Esophagus squamous epithelium (tissue), 4 donors: ENCODE measurements at regions not wholly inside any gene's neighbourhood (a gene's known extent, or its start where the extent isn't known, plus 50 kb on each side); places are given as distances from the start of the nearest gene placed in this dataset.

ENCODE experiments used
- POLR2A ChIP-seq, 4 donors: fragments of 450-650 bp; IDR thresholded peaks; one replicate each; pipeline ENCODE4 v1.6.1; 2017; ENCODE audit warnings: antibody characterized with exemption in 4 of 4, mild to moderate bottlenecking in 4 of 4, moderate library complexity in 3 of 4
- TF ChIP-seq, protein P1 (sequence below), 6 experiments: fragments of 450-650 bp in 4 of 6; fragments of 200-600 bp in 2 of 6; sonication (generic) in 2 of 6; IDR thresholded peaks; one replicate each; pipeline ENCODE4 v1.5.1; 2016 to 2019; ENCODE audit warnings: antibody characterized with exemption in 6 of 6, mild to moderate bottlenecking in 4 of 6, moderate library complexity in 4 of 6

DNA sequence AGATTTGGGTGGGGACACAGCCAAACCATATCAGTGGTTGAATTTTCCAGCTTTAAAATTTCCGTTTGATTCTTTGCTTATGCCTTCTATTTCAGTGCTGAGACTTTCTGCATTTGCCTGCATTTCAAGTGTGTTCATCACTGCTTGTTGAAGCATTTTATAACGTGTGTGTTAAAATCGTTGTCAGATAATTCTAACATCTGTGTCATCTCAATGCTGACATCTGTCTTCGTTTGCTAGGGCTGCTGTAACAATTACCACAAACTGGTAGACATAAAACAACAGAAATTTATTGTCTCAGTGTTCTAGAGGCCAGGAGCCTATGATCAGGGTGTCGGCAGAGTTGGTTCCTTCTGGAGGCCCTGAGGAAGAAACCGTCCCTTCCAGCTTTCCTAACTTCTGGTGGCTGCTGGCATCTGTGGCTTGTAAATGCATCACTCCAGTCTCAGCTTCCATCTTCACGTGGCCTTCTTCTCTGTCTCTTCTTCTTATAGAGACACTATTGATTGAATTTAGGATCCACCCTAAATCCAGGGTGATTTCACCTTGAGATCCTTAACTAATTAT, 71.1 kb upstream of the SDK1 start:
- TF ChIP-seq, protein P1, sequence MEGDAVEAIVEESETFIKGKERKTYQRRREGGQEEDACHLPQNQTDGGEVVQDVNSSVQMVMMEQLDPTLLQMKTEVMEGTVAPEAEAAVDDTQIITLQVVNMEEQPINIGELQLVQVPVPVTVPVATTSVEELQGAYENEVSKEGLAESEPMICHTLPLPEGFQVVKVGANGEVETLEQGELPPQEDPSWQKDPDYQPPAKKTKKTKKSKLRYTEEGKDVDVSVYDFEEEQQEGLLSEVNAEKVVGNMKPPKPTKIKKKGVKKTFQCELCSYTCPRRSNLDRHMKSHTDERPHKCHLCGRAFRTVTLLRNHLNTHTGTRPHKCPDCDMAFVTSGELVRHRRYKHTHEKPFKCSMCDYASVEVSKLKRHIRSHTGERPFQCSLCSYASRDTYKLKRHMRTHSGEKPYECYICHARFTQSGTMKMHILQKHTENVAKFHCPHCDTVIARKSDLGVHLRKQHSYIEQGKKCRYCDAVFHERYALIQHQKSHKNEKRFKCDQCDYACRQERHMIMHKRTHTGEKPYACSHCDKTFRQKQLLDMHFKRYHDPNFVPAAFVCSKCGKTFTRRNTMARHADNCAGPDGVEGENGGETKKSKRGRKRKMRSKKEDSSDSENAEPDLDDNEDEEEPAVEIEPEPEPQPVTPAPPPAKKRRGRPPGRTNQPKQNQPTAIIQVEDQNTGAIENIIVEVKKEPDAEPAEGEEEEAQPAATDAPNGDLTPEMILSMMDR (IDR thresholded peaks at IDR 0.05), result no peak
- TF ChIP-seq POLR2A (IDR thresholded peaks at IDR 0.05), result no peak
